ENCODE measurements at regions not wholly inside any gene's neighbourhood (a gene's known extent, or its start where the extent isn't known, plus 50 kb on each side); places are given as distances from the start of the nearest gene placed in this dataset.

- H3K9me3 ChIP-seq = no peaks in the 10 kb centered on the region
- DNase-seq = no peak
- TF ChIP-seq CTCF (IDR thresholded peaks at IDR 0.05) = no peak
- H3K4me3 ChIP-seq = no peak overlapping the region
- H3K27ac ChIP-seq = no peak overlapping the region
- no peak for ATAC-seq
- H3K27me3 ChIP-seq = peaks cover 0 to 17% (median 2%) of the 10 kb centered on the region in 4 donors
- H3K4me1 ChIP-seq = no peaks in the 10 kb centered on the region
- FAIRE-seq = no peak
- intact Hi-C loops (cut with DNase I) = no loop called here
- no peaks in the 10 kb centered on the region for H3K36me3 ChIP-seq
These were observed 102.3 kb upstream of the MAP3K7 start for GRCh38 chr6:90689172-90689571.

GRCh38 chr6:90687775-90688380 lies 101.0 kb upstream of the MAP3K7 start:
- Histone ChIP-seq H3K27ac (no peak overlapping the region), H3K27me3 (peaks cover 0 to 17% (median 2%) of the 10 kb centered on the region in 4 donors), H3K36me3 (no peaks in the 10 kb centered on the region), H3K9me3 (no peaks in the 10 kb centered on the region), H3K4me1 (no peaks in the 10 kb centered on the region), H3K4me3 (no peak overlapping the region)
- FAIRE-seq (no peak), ATAC-seq (no peak), DNase-seq (no peak)
- WGBS, 2 donors = 48 to 64% methylated on average over 3 of the region's 3 CpGs
- intact Hi-C loops (cut with DNase I) = no loop called here
- TF ChIP-seq CTCF (IDR thresholded peaks at IDR 0.05) = no peak

GRCh38 chr6:90681863-90682262 lies 95.0 kb upstream of the MAP3K7 start:
- Histone ChIP-seq H3K4me3 (no peak overlapping the region), H3K27ac (no peak overlapping the region), H3K27me3 (peaks cover 0 to 17% (median 2%) of the 10 kb centered on the region in 4 donors), H3K4me1 (no peaks in the 10 kb centered on the region), H3K9me3 (no peaks in the 10 kb centered on the region), H3K36me3 (no peaks in the 10 kb centered on the region)
- DNase-seq (no peak), FAIRE-seq (no peak), ATAC-seq (no peak)
- WGBS, 2 donors = 57 to 71% methylated on average over 2 of the region's 2 CpGs
- intact Hi-C loops (cut with DNase I) = no loop called here
- TF ChIP-seq CTCF (IDR thresholded peaks at IDR 0.05) = no peak

- peaks cover 0 to 3% (median 0%) of the 10 kb centered on the region in 4 donors for H3K27me3 ChIP-seq
- ATAC-seq (no peak), DNase-seq (no peak), FAIRE-seq (no peak)
- H3K27ac ChIP-seq = no peak overlapping the region
- no peaks in the 10 kb centered on the region for H3K9me3 ChIP-seq
- 40 to 44% methylated on average over 10 of the region's 10 CpGs for WGBS, 2 donors
- H3K36me3 ChIP-seq = no peaks in the 10 kb centered on the region
- no peak overlapping the region for H3K4me3 ChIP-seq
- no peaks in the 10 kb centered on the region for H3K4me1 ChIP-seq
- no peak for TF ChIP-seq CTCF (IDR thresholded peaks at IDR 0.05)
- intact Hi-C loops (cut with DNase I) = no loop called here
These were observed 91.3 kb upstream of the MAP3K7 start for GRCh38 chr6:90678049-90678779.

GRCh38 chr6:90677440-90677839 lies 90.6 kb upstream of the MAP3K7 start:
- H3K36me3 ChIP-seq = no peaks in the 10 kb centered on the region
- peaks cover 0 to 3% (median 0%) of the 10 kb centered on the region in 4 donors for H3K27me3 ChIP-seq
- H3K27ac ChIP-seq = no peak overlapping the region
- FAIRE-seq (no peak), DNase-seq (no peak), ATAC-seq (no peak)
- no peak overlapping the region for H3K4me3 ChIP-seq
- TF ChIP-seq CTCF (IDR thresholded peaks at IDR 0.05) = no peak
- intact Hi-C loops (cut with DNase I) = no loop called here
- no peaks in the 10 kb centered on the region for H3K4me1 ChIP-seq
- 39 to 51% methylated on average over 4 of the region's 4 CpGs for WGBS, 2 donors
- H3K9me3 ChIP-seq = no peaks in the 10 kb centered on the region
